HUES48 (cell line): ENCODE measurements at regions not wholly inside any gene's neighbourhood (a gene's known extent, or its start where the extent isn't known, plus 50 kb on each side); places are given as distances from the start of the nearest gene placed in this dataset.

Experiments
- H3K27ac ChIP-seq: one replicate; pipeline ENCODE4 v1.7.0; 2013; ENCODE audit warnings: low read depth, low read length, inconsistent platforms
- H3K27me3 ChIP-seq: 2 replicates; pipeline ENCODE4 v1.6.1; 2013; ENCODE audit warnings: mild to moderate bottlenecking, low read length; ENCODE audit not compliant: control insufficient read depth, insufficient read depth
- H3K36me3 ChIP-seq: 2 replicates; pipeline ENCODE4 v1.6.1; 2013; ENCODE audit warnings: low read length; ENCODE audit not compliant: control insufficient read depth, insufficient read depth
- H3K4me1 ChIP-seq: 2 replicates; pipeline ENCODE4 v1.6.1; 2013; ENCODE audit warnings: mild to moderate bottlenecking, low read length; ENCODE audit not compliant: control insufficient read depth, insufficient read depth
- H3K4me3 ChIP-seq: 2 replicates; pipeline ENCODE4 v1.5.1; 2013; ENCODE audit warnings: mild to moderate bottlenecking, low read depth, low read length
- H3K9ac ChIP-seq: 2 replicates; pipeline ENCODE4 v1.6.1; 2013; ENCODE audit warnings: mild to moderate bottlenecking, low read depth, low read length, moderate library complexity
- H3K9me3 ChIP-seq: 2 replicates; pipeline ENCODE4 v1.6.1; 2013; ENCODE audit warnings: low read length; ENCODE audit not compliant: control insufficient read depth, insufficient read depth

DNA sequence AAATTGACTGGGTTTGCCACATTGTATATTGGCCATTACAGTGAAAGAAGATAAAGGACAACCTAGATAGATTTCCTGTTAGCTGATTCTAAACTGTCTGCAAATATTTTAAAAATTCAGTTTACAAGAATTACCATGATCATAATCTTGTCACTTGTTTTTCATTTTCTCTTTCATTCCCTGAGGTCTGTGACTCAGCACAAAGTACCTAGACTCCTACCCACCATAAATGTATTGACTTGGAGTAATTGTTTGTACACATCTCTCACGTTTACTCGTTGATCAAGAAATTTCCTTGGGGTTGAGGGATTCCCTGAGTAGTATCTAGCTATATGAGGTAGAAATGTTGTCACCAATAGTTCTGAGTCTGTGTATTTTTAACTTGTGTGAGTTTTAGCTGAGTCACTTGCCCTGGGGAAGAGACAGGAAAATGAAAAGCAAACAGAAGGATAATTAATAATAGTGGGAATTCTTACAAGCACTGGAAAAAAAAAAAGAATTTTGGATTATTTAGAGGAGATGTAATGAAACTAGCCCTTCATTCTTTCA is 299.2 kb upstream of the DACH1 start:
- no peak overlapping the region for H3K4me3 ChIP-seq
- no peak overlapping the region for H3K27ac ChIP-seq

DNA sequence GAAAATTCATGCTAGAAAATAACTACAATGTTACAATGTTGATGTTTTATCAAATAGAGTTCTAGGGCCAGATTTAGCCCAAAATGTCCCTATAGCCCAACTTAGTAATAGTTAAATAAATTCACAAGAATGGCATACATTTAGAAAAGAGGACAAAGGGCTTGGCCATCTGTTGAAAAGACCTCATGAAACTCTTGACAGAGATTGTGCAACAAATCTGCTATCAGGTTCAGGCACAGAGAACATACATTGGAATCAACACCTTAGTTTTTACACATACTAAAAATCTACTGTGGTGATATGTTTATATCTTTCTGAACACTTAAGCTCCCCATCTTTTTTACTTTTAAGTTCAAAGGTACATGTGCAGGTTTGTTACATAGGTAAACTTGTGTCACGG is 298.3 kb upstream of the DACH1 start:
- H3K27me3 ChIP-seq, result no peaks in the 10 kb centered on the region
- H3K9me3 ChIP-seq, result no peaks in the 10 kb centered on the region
- no peak overlapping the region for H3K9ac ChIP-seq
- no peak overlapping the region for H3K27ac ChIP-seq
- no peaks in the 10 kb centered on the region for H3K36me3 ChIP-seq
- H3K4me1 ChIP-seq, result no peaks in the 10 kb centered on the region
- H3K4me3 ChIP-seq, result no peak overlapping the region

More for the DNA sequence above, 299.2 kb upstream of the DACH1 start:
- H3K9ac ChIP-seq, result no peak overlapping the region
- H3K9me3 ChIP-seq, result no peaks in the 10 kb centered on the region
- no peaks in the 10 kb centered on the region for H3K27me3 ChIP-seq
- H3K4me1 ChIP-seq, result no peaks in the 10 kb centered on the region
- no peaks in the 10 kb centered on the region for H3K36me3 ChIP-seq

DNA sequence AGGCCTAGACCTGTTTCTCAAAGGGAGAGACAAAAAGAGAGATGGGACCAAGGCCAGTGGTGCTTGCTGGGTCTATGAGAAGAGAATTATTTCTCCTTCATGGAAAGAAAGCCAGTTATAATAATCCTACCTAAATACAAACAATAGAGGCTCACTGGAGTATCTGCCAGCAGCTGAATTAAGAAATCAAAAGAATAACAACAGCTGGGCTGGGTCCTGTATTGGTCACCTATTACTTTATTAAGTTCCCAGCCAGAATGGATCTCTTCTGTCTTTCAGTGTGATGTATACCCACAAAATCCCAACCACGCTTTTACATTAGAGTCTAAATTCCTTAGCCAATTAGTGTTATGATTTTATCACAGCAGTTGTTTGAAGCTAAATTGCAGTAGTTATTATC is 297.8 kb upstream of the DACH1 start:
- no peak overlapping the region for H3K27ac ChIP-seq
- no peaks in the 10 kb centered on the region for H3K27me3 ChIP-seq
- H3K9me3 ChIP-seq, result no peaks in the 10 kb centered on the region
- no peaks in the 10 kb centered on the region for H3K36me3 ChIP-seq
- H3K9ac ChIP-seq, result no peak overlapping the region
- H3K4me3 ChIP-seq, result no peak overlapping the region
- no peaks in the 10 kb centered on the region for H3K4me1 ChIP-seq

DNA sequence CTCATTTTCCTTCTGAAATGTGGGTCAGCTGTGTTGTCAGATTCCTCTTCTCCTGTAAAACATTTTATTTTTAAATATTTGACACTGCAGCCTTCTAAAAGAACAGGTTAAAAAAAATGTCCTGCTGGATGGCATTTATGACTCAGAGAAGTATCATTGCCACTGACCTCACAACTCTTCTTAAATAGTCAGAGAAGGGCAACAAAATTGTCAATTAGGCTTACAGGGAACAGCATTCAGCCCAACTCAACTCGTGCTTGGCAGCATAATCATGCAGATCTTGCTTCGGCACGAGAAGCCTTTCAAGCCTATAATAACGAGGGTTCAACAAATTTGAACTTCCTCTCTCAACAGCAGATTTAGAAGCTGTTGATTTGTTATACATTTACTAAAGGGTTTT is 296.7 kb upstream of the DACH1 start:
- no peaks in the 10 kb centered on the region for H3K9me3 ChIP-seq
- no peak overlapping the region for H3K9ac ChIP-seq
- H3K27me3 ChIP-seq, result no peaks in the 10 kb centered on the region
- no peak overlapping the region for H3K27ac ChIP-seq
- no peaks in the 10 kb centered on the region for H3K36me3 ChIP-seq
- no peak overlapping the region for H3K4me3 ChIP-seq
- H3K4me1 ChIP-seq, result no peaks in the 10 kb centered on the region

- no peaks in the 10 kb centered on the region for H3K9me3 ChIP-seq
- no peak overlapping the region for H3K4me3 ChIP-seq
- no peak overlapping the region for H3K27ac ChIP-seq
- no peak overlapping the region for H3K9ac ChIP-seq
- no peaks in the 10 kb centered on the region for H3K36me3 ChIP-seq
- no peaks in the 10 kb centered on the region for H3K4me1 ChIP-seq
- no peaks in the 10 kb centered on the region for H3K27me3 ChIP-seq
These were observed 294.0 kb upstream of the DACH1 start for GRCh38 chr13:72160977-72161376.

- Histone ChIP-seq H3K9ac (no peak overlapping the region), H3K27ac (no peak overlapping the region), H3K4me3 (no peak overlapping the region), H3K36me3 (no peaks in the 10 kb centered on the region), H3K9me3 (no peaks in the 10 kb centered on the region), H3K4me1 (peaks cover 10% of the 10 kb centered on the region; the same call in 1 of the 2 replicates), H3K27me3 (no peaks in the 10 kb centered on the region)
These were observed 289.8 kb upstream of the DACH1 start for GRCh38 chr13:72156760-72157159.

DNA sequence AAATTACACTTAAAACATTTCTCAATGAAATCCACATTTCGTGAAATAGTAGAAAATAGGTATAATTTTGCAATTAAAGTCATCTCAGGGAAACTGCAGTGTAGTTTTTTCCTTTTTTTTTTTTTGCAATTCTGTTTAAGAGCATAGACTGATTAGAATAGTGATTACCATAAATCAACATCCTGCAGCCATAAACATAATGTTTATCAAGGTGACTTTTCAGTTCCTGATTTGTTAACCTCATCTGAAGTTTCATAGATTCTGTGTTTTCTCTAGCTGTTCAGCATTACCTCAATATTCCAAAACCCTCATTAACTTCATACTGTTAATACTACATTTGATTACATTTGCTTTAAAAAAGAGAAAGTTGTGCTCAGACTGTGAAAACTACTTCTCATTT is 286.3 kb upstream of the DACH1 start:
- peaks cover 16% of the 10 kb centered on the region for H3K4me1 ChIP-seq
- H3K4me3 ChIP-seq, result no peak overlapping the region
- H3K27ac ChIP-seq, result no peak overlapping the region
- no peaks in the 10 kb centered on the region for H3K9me3 ChIP-seq
- H3K27me3 ChIP-seq, result no peaks in the 10 kb centered on the region
- H3K9ac ChIP-seq, result no peak overlapping the region
- H3K36me3 ChIP-seq, result no peaks in the 10 kb centered on the region

- Histone ChIP-seq H3K36me3 (no peaks in the 10 kb centered on the region), H3K4me1 (peaks cover 16% of the 10 kb centered on the region), H3K27me3 (no peaks in the 10 kb centered on the region)
These were observed 284.2 kb upstream of the DACH1 start for GRCh38 chr13:72151241-72151640.

GRCh38 chr13:72150502-72150901 is 283.5 kb upstream of the DACH1 start:
- H3K4me3 ChIP-seq, result no peak overlapping the region
- no peak overlapping the region for H3K27ac ChIP-seq
- H3K27me3 ChIP-seq, result no peaks in the 10 kb centered on the region
- no peaks in the 10 kb centered on the region for H3K36me3 ChIP-seq
- peaks cover 16% of the 10 kb centered on the region for H3K4me1 ChIP-seq
- H3K9ac ChIP-seq, result no peak overlapping the region
- no peaks in the 10 kb centered on the region for H3K9me3 ChIP-seq

More at GRCh38 chr13:72151241-72151640, 284.2 kb upstream of the DACH1 start:
- no peak overlapping the region for H3K4me3 ChIP-seq
- H3K9me3 ChIP-seq, result no peaks in the 10 kb centered on the region
- no peak overlapping the region for H3K9ac ChIP-seq
- H3K27ac ChIP-seq, result no peak overlapping the region

DNA sequence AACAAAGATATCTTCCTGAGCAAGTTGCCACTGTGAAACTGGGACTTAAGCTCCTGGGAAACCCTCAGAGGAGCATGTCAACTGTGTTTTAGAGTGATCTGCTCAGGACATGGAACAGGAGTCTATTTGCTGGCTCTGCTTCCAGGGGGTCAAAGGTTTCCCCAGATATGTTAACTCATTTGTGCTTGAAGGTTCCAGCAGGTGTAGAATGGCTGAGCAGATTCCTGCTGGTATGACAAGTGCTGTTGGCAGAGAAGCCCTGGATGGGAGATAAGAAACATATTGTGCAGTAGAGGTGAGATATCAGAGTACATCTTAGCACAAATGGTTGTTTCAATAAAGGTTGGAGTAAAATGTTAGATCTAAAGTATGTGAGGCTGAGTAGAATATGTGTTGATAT is 282.7 kb upstream of the DACH1 start:
- H3K27me3 ChIP-seq, result no peaks in the 10 kb centered on the region
- H3K36me3 ChIP-seq, result no peaks in the 10 kb centered on the region
- no peak overlapping the region for H3K9ac ChIP-seq
- peaks cover 16% of the 10 kb centered on the region for H3K4me1 ChIP-seq
- H3K27ac ChIP-seq, result no peak overlapping the region
- H3K9me3 ChIP-seq, result no peaks in the 10 kb centered on the region
- no peak overlapping the region for H3K4me3 ChIP-seq

DNA sequence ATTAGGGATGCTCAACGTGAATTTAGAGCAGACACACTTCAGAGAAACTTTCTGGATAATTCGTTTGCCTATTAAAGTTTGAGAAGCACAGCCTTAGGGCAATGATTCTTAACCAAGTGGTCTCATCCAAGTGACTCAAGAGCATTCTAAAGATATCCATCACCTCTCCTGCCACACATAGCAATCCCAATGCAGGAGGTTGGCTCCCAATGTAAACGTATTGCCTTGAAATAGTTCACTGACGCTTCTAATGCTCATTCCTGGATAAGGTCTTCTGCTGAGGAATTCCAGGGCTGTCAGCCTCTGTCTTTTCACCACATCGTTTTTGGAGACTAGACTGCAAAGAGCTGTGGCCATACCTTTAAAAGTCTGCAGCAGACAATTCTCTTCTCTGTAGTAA is 279.8 kb upstream of the DACH1 start:
- H3K9me3 ChIP-seq, result no peaks in the 10 kb centered on the region
- H3K27me3 ChIP-seq, result no peaks in the 10 kb centered on the region
- peaks cover 11% of the 10 kb centered on the region for H3K4me1 ChIP-seq
- H3K4me3 ChIP-seq, result no peak overlapping the region
- no peak overlapping the region for H3K9ac ChIP-seq
- H3K36me3 ChIP-seq, result no peaks in the 10 kb centered on the region
- no peak overlapping the region for H3K27ac ChIP-seq

- Histone ChIP-seq H3K9ac (no peak overlapping the region), H3K9me3 (no peaks in the 10 kb centered on the region), H3K4me1 (peaks cover 8% of the 10 kb centered on the region), H3K36me3 (no peaks in the 10 kb centered on the region), H3K27ac (no peak overlapping the region), H3K27me3 (no peaks in the 10 kb centered on the region), H3K4me3 (no peak overlapping the region)
These were observed 278.4 kb upstream of the DACH1 start for GRCh38 chr13:72145383-72145782.
